AG10803 (cell line): ENCODE measurements at regions not wholly inside any gene's neighbourhood (a gene's known extent, or its start where the extent isn't known, plus 50 kb on each side); places are given as distances from the start of the nearest gene placed in this dataset.

Source experiments
- DNase-seq: peaks from one replicate; pipeline ENCODE4 v3.0.0; 2010; ENCODE audit warnings: low read depth
- H3K4me3 ChIP-seq: 2 replicates; pipeline ENCODE4 v1.5.1; 2011; ENCODE audit warnings: mild to moderate bottlenecking, low read length, control low read depth
- CTCF ChIP-seq: conservative IDR thresholded peaks from 2 replicates; pipeline ENCODE4 v1.5.1; 2011; ENCODE audit warnings: mild to moderate bottlenecking, low read length, control low read depth, inconsistent platforms

GRCh38 chr3:29201604-29202003, 79.3 kb upstream of the RBMS3 start:
- no peak overlapping the region for H3K4me3 ChIP-seq
- no peak for DNase-seq
- TF ChIP-seq CTCF = no peak

- H3K4me3 ChIP-seq = no peak overlapping the region
- no peak for TF ChIP-seq CTCF
- DNase-seq = no peak
Observed at GRCh38 chr3:29202378-29202777, 78.5 kb upstream of the RBMS3 start.

- TF ChIP-seq CTCF = no peak
- H3K4me3 ChIP-seq = no peak overlapping the region
- DNase-seq = no peak
Observed at GRCh38 chr3:29203851-29204250, 77.0 kb upstream of the RBMS3 start.

- peak; percentile 37 for DNase-seq
- no peak overlapping the region for H3K4me3 ChIP-seq
- TF ChIP-seq CTCF = no peak
Observed at GRCh38 chr3:29207427-29207826, 73.4 kb upstream of the RBMS3 start.

- DNase-seq = no peak
- no peak for TF ChIP-seq CTCF
- H3K4me3 ChIP-seq = no peak overlapping the region
Observed at GRCh38 chr3:29212789-29213433, 68.0 kb upstream of the RBMS3 start.

- no peak for DNase-seq
Observed at GRCh38 chr3:29214009-29214658, 66.7 kb upstream of the RBMS3 start.

More at GRCh38 chr3:29214009-29214658, 66.7 kb upstream of the RBMS3 start:
- no peak overlapping the region for H3K4me3 ChIP-seq
- no peak for TF ChIP-seq CTCF
